ENCODE measurements at regions not wholly inside any gene's neighbourhood (a gene's known extent, or its start where the extent isn't known, plus 50 kb on each side); places are given as distances from the start of the nearest gene placed in this dataset.
"Not testable (repeated sequence)": the region's sequence is repeated elsewhere in the genome, so short reads cannot be mapped to it uniquely, and the experiment has no call there.

- H3K23ac ChIP-seq (ENCODE audit: low read length in 2 of 2); DNase-seq; H3K4me1 ChIP-seq (ENCODE audit: control insufficient read depth, insufficient read depth, low read depth, low read length); H3K18ac ChIP-seq (ENCODE audit: low read depth in 1 of 2, low read length in 2 of 2); H3K14ac ChIP-seq (ENCODE audit: low read length in 2 of 2); H4K8ac ChIP-seq (ENCODE audit: low read length); H3K4ac ChIP-seq (ENCODE audit: low read depth in 1 of 2, low read length in 2 of 2); H3K27me3 ChIP-seq (ENCODE audit: control insufficient read depth in 1 of 2, insufficient read depth in 1 of 2, low read length in 2 of 2); H2BK5ac ChIP-seq (ENCODE audit: low read depth, low read length, poor library complexity, severe bottlenecking); H3K27ac ChIP-seq (ENCODE audit: low read length, poor library complexity, severe bottlenecking); H2BK120ac ChIP-seq (ENCODE audit: low read depth, low read length); H3K79me1 ChIP-seq (replicated peaks; ENCODE audit: low read length, poor library complexity, severe bottlenecking); H2AFZ ChIP-seq (ENCODE audit: low read depth, low read length); H4K91ac ChIP-seq (ENCODE audit: low read length); H2BK12ac ChIP-seq (ENCODE audit: low read length in 2 of 2); H2AK5ac ChIP-seq (ENCODE audit: low read length, severe bottlenecking); H2BK15ac ChIP-seq (ENCODE audit: low read depth, poor library complexity, severe bottlenecking); H3K9ac ChIP-seq (ENCODE audit: low read length); H3K9me3 ChIP-seq (ENCODE audit: control insufficient read depth, low read length); H3K4me2 ChIP-seq (ENCODE audit: low read length, poor library complexity, severe bottlenecking); H3K4me3 ChIP-seq (ENCODE audit: insufficient read depth in 1 of 2, low read depth in 1 of 2, low read length in 2 of 2); H3K36me3 ChIP-seq (ENCODE audit: control insufficient read depth in 1 of 2, insufficient read depth in 2 of 2, low read depth in 1 of 2, low read length in 2 of 2): not testable (repeated sequence)
- 100% methylated on average over 1 of the region's 1 CpG for WGBS
Observed at GRCh38 chr2:144636860-144637259, 116.9 kb upstream of the ZEB2 start.

GRCh38 chr2:144632809-144633208 is 112.9 kb upstream of the ZEB2 start:
- H3K4me3 ChIP-seq (ENCODE audit: insufficient read depth in 1 of 2, low read depth in 1 of 2, low read length in 2 of 2), result no peak overlapping the region
- WGBS, result 97% methylated on average over 1 of the region's 2 CpGs

GRCh38 chr2:144631636-144632035 is 111.7 kb upstream of the ZEB2 start:
- Histone ChIP-seq H3K79me1 (replicated peaks; ENCODE audit: low read length, poor library complexity, severe bottlenecking) (no peaks in the 10 kb centered on the region), H3K4me3 (ENCODE audit: insufficient read depth in 1 of 2, low read depth in 1 of 2, low read length in 2 of 2) (no peak overlapping the region), H3K27me3 (ENCODE audit: control insufficient read depth in 1 of 2, insufficient read depth in 1 of 2, low read length in 2 of 2) (no peaks in the 10 kb centered on the region), H3K4me2 (ENCODE audit: low read length, poor library complexity, severe bottlenecking) (no peak overlapping the region), H3K36me3 (ENCODE audit: control insufficient read depth in 1 of 2, insufficient read depth in 2 of 2, low read depth in 1 of 2, low read length in 2 of 2) (no peaks in the 10 kb centered on the region), H4K91ac (ENCODE audit: low read length) (no peak overlapping the region), H2BK120ac (ENCODE audit: low read depth, low read length) (no peak overlapping the region), H2BK15ac (ENCODE audit: low read depth, poor library complexity, severe bottlenecking) (no peak overlapping the region), H3K4ac (ENCODE audit: low read depth in 1 of 2, low read length in 2 of 2) (no peak overlapping the region), H4K8ac (ENCODE audit: low read length) (no peak overlapping the region), H3K9ac (ENCODE audit: low read length) (no peak overlapping the region), H3K14ac (ENCODE audit: low read length in 2 of 2) (no peak overlapping the region), H3K18ac (ENCODE audit: low read depth in 1 of 2, low read length in 2 of 2) (no peak overlapping the region), H3K23ac (ENCODE audit: low read length in 2 of 2) (no peak overlapping the region), H3K4me1 (ENCODE audit: control insufficient read depth, insufficient read depth, low read depth, low read length) (no peaks in the 10 kb centered on the region), H2BK12ac (ENCODE audit: low read length in 2 of 2) (no peak overlapping the region), H2BK5ac (ENCODE audit: low read depth, low read length, poor library complexity, severe bottlenecking) (no peak overlapping the region), H2AFZ (ENCODE audit: low read depth, low read length) (no peak overlapping the region), H2AK5ac (ENCODE audit: low read length, severe bottlenecking) (no peak overlapping the region), H3K9me3 (ENCODE audit: control insufficient read depth, low read length) (peaks cover 5% of the 10 kb centered on the region), H3K27ac (ENCODE audit: low read length, poor library complexity, severe bottlenecking) (no peak overlapping the region)
- no CpG with 5 or more reads among the region's 1 CpG for WGBS
- no peak for DNase-seq

More at GRCh38 chr2:144632809-144633208, 112.9 kb upstream of the ZEB2 start:
- DNase-seq, result no peak
- H3K36me3 ChIP-seq (ENCODE audit: control insufficient read depth in 1 of 2, insufficient read depth in 2 of 2, low read depth in 1 of 2, low read length in 2 of 2), result no peaks in the 10 kb centered on the region
- H3K79me1 ChIP-seq (replicated peaks; ENCODE audit: low read length, poor library complexity, severe bottlenecking), result no peaks in the 10 kb centered on the region
- H3K4me1 ChIP-seq (ENCODE audit: control insufficient read depth, insufficient read depth, low read depth, low read length), result no peaks in the 10 kb centered on the region
- no peak overlapping the region for H3K18ac ChIP-seq (ENCODE audit: low read depth in 1 of 2, low read length in 2 of 2)
- H3K23ac ChIP-seq (ENCODE audit: low read length in 2 of 2), result no peak overlapping the region
- no peak overlapping the region for H3K9ac ChIP-seq (ENCODE audit: low read length)
- no peak overlapping the region for H4K8ac ChIP-seq (ENCODE audit: low read length)
- no peak overlapping the region for H2BK12ac ChIP-seq (ENCODE audit: low read length in 2 of 2)
- no peak overlapping the region for H3K4ac ChIP-seq (ENCODE audit: low read depth in 1 of 2, low read length in 2 of 2)
- H2AK5ac ChIP-seq (ENCODE audit: low read length, severe bottlenecking), result no peak overlapping the region
- no peak overlapping the region for H2BK120ac ChIP-seq (ENCODE audit: low read depth, low read length)
- H2AFZ ChIP-seq (ENCODE audit: low read depth, low read length), result no peak overlapping the region
- no peaks in the 10 kb centered on the region for H3K27me3 ChIP-seq (ENCODE audit: control insufficient read depth in 1 of 2, insufficient read depth in 1 of 2, low read length in 2 of 2)
- no peak overlapping the region for H3K4me2 ChIP-seq (ENCODE audit: low read length, poor library complexity, severe bottlenecking)
- H3K9me3 ChIP-seq (ENCODE audit: control insufficient read depth, low read length), result peaks cover 5% of the 10 kb centered on the region
- no peak overlapping the region for H3K14ac ChIP-seq (ENCODE audit: low read length in 2 of 2)
- H3K27ac ChIP-seq (ENCODE audit: low read length, poor library complexity, severe bottlenecking), result no peak overlapping the region
- no peak overlapping the region for H2BK5ac ChIP-seq (ENCODE audit: low read depth, low read length, poor library complexity, severe bottlenecking)
- H2BK15ac ChIP-seq (ENCODE audit: low read depth, poor library complexity, severe bottlenecking), result no peak overlapping the region
- H4K91ac ChIP-seq (ENCODE audit: low read length), result no peak overlapping the region

- Histone ChIP-seq H2BK120ac (ENCODE audit: low read depth, low read length) (no peak overlapping the region), H3K27ac (ENCODE audit: low read length, poor library complexity, severe bottlenecking) (no peak overlapping the region), H3K79me1 (replicated peaks; ENCODE audit: low read length, poor library complexity, severe bottlenecking) (no peaks in the 10 kb centered on the region), H3K4ac (ENCODE audit: low read depth in 1 of 2, low read length in 2 of 2) (no peak overlapping the region), H3K14ac (ENCODE audit: low read length in 2 of 2) (no peak overlapping the region), H3K4me1 (ENCODE audit: control insufficient read depth, insufficient read depth, low read depth, low read length) (no peaks in the 10 kb centered on the region), H3K9me3 (ENCODE audit: control insufficient read depth, low read length) (peaks cover under 1% of the 10 kb centered on the region), H4K8ac (ENCODE audit: low read length) (no peak overlapping the region), H2BK15ac (ENCODE audit: low read depth, poor library complexity, severe bottlenecking) (no peak overlapping the region), H3K36me3 (ENCODE audit: control insufficient read depth in 1 of 2, insufficient read depth in 2 of 2, low read depth in 1 of 2, low read length in 2 of 2) (no peaks in the 10 kb centered on the region), H3K4me3 (ENCODE audit: insufficient read depth in 1 of 2, low read depth in 1 of 2, low read length in 2 of 2) (no peak overlapping the region), H2BK5ac (ENCODE audit: low read depth, low read length, poor library complexity, severe bottlenecking) (no peak overlapping the region), H3K23ac (ENCODE audit: low read length in 2 of 2) (no peak overlapping the region), H2AK5ac (ENCODE audit: low read length, severe bottlenecking) (no peak overlapping the region), H3K4me2 (ENCODE audit: low read length, poor library complexity, severe bottlenecking) (no peak overlapping the region), H3K18ac (ENCODE audit: low read depth in 1 of 2, low read length in 2 of 2) (no peak overlapping the region), H3K27me3 (ENCODE audit: control insufficient read depth in 1 of 2, insufficient read depth in 1 of 2, low read length in 2 of 2) (no peaks in the 10 kb centered on the region), H3K9ac (ENCODE audit: low read length) (no peak overlapping the region), H4K91ac (ENCODE audit: low read length) (no peak overlapping the region), H2AFZ (ENCODE audit: low read depth, low read length) (no peak overlapping the region), H2BK12ac (ENCODE audit: low read length in 2 of 2) (no peak overlapping the region)
- DNase-seq, result no peak
- WGBS, result 95% methylated on average over 1 of the region's 2 CpGs
Observed at GRCh38 chr2:144630459-144631215, 110.7 kb upstream of the ZEB2 start.
